Neuronal stem cell (in vitro differentiated cells): ENCODE measurements at regions not wholly inside any gene's neighbourhood (a gene's known extent, or its start where the extent isn't known, plus 50 kb on each side); places are given as distances from the start of the nearest gene placed in this dataset.
"Not testable (repeated sequence)": the region's sequence is repeated elsewhere in the genome, so short reads cannot be mapped to it uniquely, and the experiment has no call there.

Source experiments
- DNase-seq: peaks from one replicate; pipeline ENCODE4 v3.0.0-alpha.2; 2013; ENCODE audit warnings: low spot score
- H2AFZ ChIP-seq: one replicate; pipeline ENCODE4 v1.6.1; 2013; ENCODE audit warnings: mild to moderate bottlenecking, low read length, inconsistent platforms
- H2AK5ac ChIP-seq: 2 replicates; pipeline ENCODE4 v1.6.1; 2013; ENCODE audit warnings: low read depth, mild to moderate bottlenecking, inconsistent platforms, low read length, moderate library complexity, mixed read lengths
- H2BK120ac ChIP-seq: 2 replicates; pipeline ENCODE4 v1.6.1; 2013; ENCODE audit warnings: low read depth, mild to moderate bottlenecking, inconsistent platforms, low read length, moderate library complexity, mixed read lengths
- H2BK12ac ChIP-seq: one replicate; pipeline ENCODE4 v1.6.1; 2013; ENCODE audit warnings: low read length, inconsistent platforms
- H2BK15ac ChIP-seq: 2 replicates; pipeline ENCODE4 v1.6.1; 2013; ENCODE audit warnings: mild to moderate bottlenecking, low read length, inconsistent platforms, mixed read lengths
- H2BK5ac ChIP-seq: one replicate; pipeline ENCODE4 v1.6.1; 2013; ENCODE audit warnings: inconsistent platforms, mild to moderate bottlenecking, low read length, moderate library complexity
- H3K14ac ChIP-seq: one replicate; pipeline ENCODE4 v1.6.1; 2013; ENCODE audit warnings: low read length, inconsistent platforms
- H3K18ac ChIP-seq: 2 replicates; pipeline ENCODE4 v1.6.1; 2013; ENCODE audit warnings: low read length, inconsistent platforms
- H3K23ac ChIP-seq: 2 replicates; pipeline ENCODE4 v1.6.1; 2013; ENCODE audit warnings: low read depth, mild to moderate bottlenecking, mixed read lengths, low read length, inconsistent platforms; ENCODE audit not compliant: poor library complexity
- H3K27ac ChIP-seq: replicated peaks from 3 replicates; pipeline ENCODE4 v1.5.1; 2013; ENCODE audit warnings: low read length, inconsistent platforms
- H3K27me3 ChIP-seq, 3 experiments: 2 replicates each; pipeline ENCODE4 v1.6.1; 2013; ENCODE audit warnings: low read length in 3 of 3, mild to moderate bottlenecking in 2 of 3, inconsistent platforms in 1 of 3, low read depth in 1 of 3, mixed read lengths in 1 of 3, moderate library complexity in 1 of 3; ENCODE audit not compliant: control insufficient read depth in 3 of 3, insufficient read depth in 3 of 3
- H3K36me3 ChIP-seq, 2 donors: replicated peaks in 1 of 2; 2 replicates each; pipeline ENCODE4 v1.6.1; 2013; ENCODE audit warnings: low read length in 2 of 2; ENCODE audit not compliant: control insufficient read depth in 2 of 2, insufficient read depth in 2 of 2
- H3K4ac ChIP-seq: 2 replicates; pipeline ENCODE4 v1.6.1; 2013; ENCODE audit warnings: inconsistent platforms, mild to moderate bottlenecking, low read length, moderate library complexity
- H3K4me1 ChIP-seq, 2 donors: 1 replicate in 1 of 2; 2 replicates in 1 of 2; pipeline ENCODE4 v1.6.1; 2013; ENCODE audit warnings: low read length in 2 of 2, low read depth in 1 of 2; ENCODE audit not compliant: control insufficient read depth in 2 of 2, insufficient read depth in 1 of 2
- H3K4me2 ChIP-seq: one replicate; pipeline ENCODE4 v1.6.1; 2013; ENCODE audit warnings: mild to moderate bottlenecking, low read length, inconsistent platforms; ENCODE audit not compliant: insufficient read depth, poor library complexity, severe bottlenecking
- H3K4me3 ChIP-seq, 2 donors: 2 replicates each; pipeline ENCODE4 v1.5.1; 2013; ENCODE audit warnings: low read length in 2 of 2, mild to moderate bottlenecking in 2 of 2, inconsistent platforms in 1 of 2, moderate library complexity in 1 of 2
- H3K79me1 ChIP-seq: one replicate; pipeline ENCODE4 v1.6.1; 2013; ENCODE audit warnings: low read depth, mild to moderate bottlenecking, inconsistent platforms, low read length, moderate library complexity
- H3K9ac ChIP-seq: one replicate; pipeline ENCODE4 v1.6.1; 2013; ENCODE audit warnings: mild to moderate bottlenecking, low read depth, low read length, inconsistent platforms; ENCODE audit not compliant: poor library complexity
- H3K9me3 ChIP-seq, 2 donors: replicated peaks in 1 of 2; 2 replicates each; pipeline versions ENCODE3 to v1.6.1; 2013; ENCODE audit warnings: low read length in 2 of 2, mild to moderate bottlenecking in 2 of 2, inconsistent platforms in 1 of 2, low read depth in 1 of 2, mixed read lengths in 1 of 2, moderate library complexity in 1 of 2; ENCODE audit not compliant: control insufficient read depth in 2 of 2, insufficient read depth in 1 of 2
- H4K8ac ChIP-seq: one replicate; pipeline ENCODE4 v1.6.1; 2013; ENCODE audit warnings: low read depth, mild to moderate bottlenecking, inconsistent platforms, low read length, moderate library complexity
- H4K91ac ChIP-seq: one replicate; pipeline ENCODE4 v1.6.1; 2013; ENCODE audit warnings: low read length, low read depth, mild to moderate bottlenecking, inconsistent platforms; ENCODE audit not compliant: poor library complexity
- WGBS, 2 donors: extraction: QIAGEN DNeasy Blood & Tissue Kit; methylation state at CpG; one replicate each; pipeline ENCODE4 v1.1.7; 2013; ENCODE audit warnings: missing lambda C conversion rate in 2 of 2, mixed read lengths in 1 of 2; ENCODE audit not compliant: insufficient read length in 2 of 2, insufficient replicate concordance in 1 of 2; ENCODE audit errors: extremely low coverage in 2 of 2; 5-methylcytosine and 5-hydroxymethylcytosine counted together

GRCh38 chr4:183374950-183375555, 52.8 kb upstream of the CLDN24 start:
- H2BK12ac ChIP-seq, result no peak overlapping the region
- H2AFZ ChIP-seq, result no peak overlapping the region
- no peak overlapping the region for H2BK15ac ChIP-seq
- no peak overlapping the region for H3K27ac ChIP-seq
- no peaks in the 10 kb centered on the region for H3K36me3 ChIP-seq
- H2BK120ac ChIP-seq, result no peak overlapping the region
- no CpG with 5 or more reads among the region's 5 CpGs for WGBS, 2 donors
- H3K23ac ChIP-seq, result no peak overlapping the region
- no peak overlapping the region for H3K4ac ChIP-seq
- H3K18ac ChIP-seq, result no peak overlapping the region
- no peak overlapping the region for H3K14ac ChIP-seq
- no peak overlapping the region for H3K9ac ChIP-seq
- H3K79me1 ChIP-seq, result no peaks in the 10 kb centered on the region
- H3K9me3 ChIP-seq, result peaks cover 9 to 10% of the 10 kb centered on the region in 2 donors
- H2BK5ac ChIP-seq, result no peak overlapping the region
- no peaks in the 10 kb centered on the region for H3K27me3 ChIP-seq
- no peak overlapping the region for H3K4me3 ChIP-seq
- H3K4me2 ChIP-seq, result no peak overlapping the region
- H4K8ac ChIP-seq, result no peak overlapping the region
- no peak for DNase-seq
- no peaks in the 10 kb centered on the region for H3K4me1 ChIP-seq
- no peak overlapping the region for H2AK5ac ChIP-seq
- H4K91ac ChIP-seq, result no peak overlapping the region

GRCh38 chr4:183376381-183376780, 54.2 kb upstream of the CLDN24 start:
- no CpG with 5 or more reads among the region's 21 CpGs for WGBS, 2 donors

GRCh38 chr4:183377491-183377890, 55.3 kb upstream of the CLDN24 start:
- no peak overlapping the region for H3K18ac ChIP-seq
- no peaks in the 10 kb centered on the region for H3K27me3 ChIP-seq
- H2BK12ac ChIP-seq, result no peak overlapping the region
- H2BK15ac ChIP-seq, result no peak overlapping the region
- no peak overlapping the region for H3K14ac ChIP-seq
- no peak overlapping the region for H2AK5ac ChIP-seq
- H3K27ac ChIP-seq, result no peak overlapping the region
- H3K36me3 ChIP-seq, result no peaks in the 10 kb centered on the region
- no peak overlapping the region for H3K4ac ChIP-seq
- H3K23ac ChIP-seq, result no peak overlapping the region
- no peak overlapping the region for H3K4me3 ChIP-seq
- H2BK5ac ChIP-seq, result no peak overlapping the region
- WGBS, 2 donors, result no CpG with 5 or more reads among the region's 5 CpGs
- H3K79me1 ChIP-seq, result no peaks in the 10 kb centered on the region
- H4K91ac ChIP-seq, result no peak overlapping the region
- no peaks in the 10 kb centered on the region for H3K4me1 ChIP-seq
- no peak overlapping the region for H3K9ac ChIP-seq
- DNase-seq, result no peak
- H4K8ac ChIP-seq, result no peak overlapping the region
- H2BK120ac ChIP-seq, result no peak overlapping the region
- no peak overlapping the region for H2AFZ ChIP-seq
- H3K9me3 ChIP-seq, result peaks cover 9 to 12% of the 10 kb centered on the region in 2 donors
- no peak overlapping the region for H3K4me2 ChIP-seq

More at GRCh38 chr4:183376381-183376780, 54.2 kb upstream of the CLDN24 start:
- Histone ChIP-seq H2AK5ac (no peak overlapping the region), H2BK15ac (no peak overlapping the region), H2BK12ac (no peak overlapping the region), H3K23ac (no peak overlapping the region), H3K4me3 (no peak overlapping the region), H3K4me1 (no peaks in the 10 kb centered on the region), H4K8ac (no peak overlapping the region), H3K27ac (no peak overlapping the region), H3K27me3 (no peaks in the 10 kb centered on the region), H3K9ac (no peak overlapping the region), H3K18ac (no peak overlapping the region), H3K36me3 (no peaks in the 10 kb centered on the region), H3K79me1 (no peaks in the 10 kb centered on the region), H2AFZ (no peak overlapping the region), H3K9me3 (peaks cover 9 to 12% of the 10 kb centered on the region in 2 donors), H3K14ac (no peak overlapping the region), H2BK120ac (no peak overlapping the region), H3K4ac (no peak overlapping the region), H2BK5ac (no peak overlapping the region), H4K91ac (no peak overlapping the region), H3K4me2 (no peak overlapping the region)
- no peak for DNase-seq

GRCh38 chr4:183378347-183378746, 56.1 kb upstream of the CLDN24 start:
- not testable (repeated sequence) for DNase-seq, H3K4me3 ChIP-seq, H2BK5ac ChIP-seq, H2AK5ac ChIP-seq, H2BK120ac ChIP-seq, H3K27me3 ChIP-seq, H3K14ac ChIP-seq, H3K18ac ChIP-seq, H3K79me1 ChIP-seq, H2AFZ ChIP-seq, H3K4me2 ChIP-seq, H4K8ac ChIP-seq, H3K23ac ChIP-seq, H2BK15ac ChIP-seq, H3K9ac ChIP-seq, H2BK12ac ChIP-seq, H3K27ac ChIP-seq, H4K91ac ChIP-seq, H3K4ac ChIP-seq, H3K36me3 ChIP-seq, H3K4me1 ChIP-seq, H3K9me3 ChIP-seq
- WGBS, 2 donors, result no CpG with 5 or more reads among the region's 7 CpGs
